Renal cortex interstitium (tissue), 11 donors: ENCODE measurements at regions not wholly inside any gene's neighbourhood (a gene's known extent, or its start where the extent isn't known, plus 50 kb on each side); places are given as distances from the start of the nearest gene placed in this dataset.
A peak's percentile ranks its signal among the peaks of the same experiment; 100 is the strongest.

Experiments
- DNase-seq, 11 donors: peaks; one replicate each; pipeline ENCODE4 v3.0.0-alpha.2; 2013; ENCODE audit warnings: low read depth in 9 of 11, low spot score in 4 of 11; ENCODE audit errors: extremely low read depth in 1 of 11

GRCh38 chr1:81554108-81554507 is 246.6 kb upstream of the ADGRL2 start:
- no peak for DNase-seq

- DNase-seq = no peak
Observed at GRCh38 chr1:81553503-81553902, 247.2 kb upstream of the ADGRL2 start.

GRCh38 chr1:81551946-81552345 is 248.8 kb upstream of the ADGRL2 start:
- no peak for DNase-seq

- no peak for DNase-seq
Observed at GRCh38 chr1:81550753-81551152, 250.0 kb upstream of the ADGRL2 start.

DNA sequence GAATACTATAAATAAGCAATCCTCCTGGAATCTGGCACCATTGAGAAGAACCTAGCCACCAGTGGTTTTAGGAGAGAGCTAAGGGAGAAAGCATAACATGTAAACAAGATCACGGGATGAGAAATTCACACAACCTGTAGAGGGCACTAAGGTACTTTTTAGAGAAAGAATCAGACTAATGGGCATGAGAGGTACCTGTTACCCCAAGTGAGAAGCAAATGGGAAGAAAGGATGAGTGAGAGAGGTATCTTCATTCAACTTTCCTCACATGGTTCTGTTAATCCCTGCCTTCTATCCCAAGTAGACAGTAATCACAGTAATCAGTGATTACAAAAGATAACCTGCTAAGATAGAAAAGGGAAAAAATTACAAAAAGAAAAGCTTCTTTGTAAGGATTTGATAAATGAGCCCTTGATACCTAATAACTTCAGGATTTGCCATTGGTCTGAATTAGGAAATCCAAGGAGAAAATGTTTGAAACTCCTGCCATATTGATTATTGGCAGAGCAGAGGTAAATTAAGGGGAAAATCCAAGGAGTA is 251.1 kb upstream of the ADGRL2 start:
- DNase-seq = peak in 1 of 11 donors; percentile 36

DNA sequence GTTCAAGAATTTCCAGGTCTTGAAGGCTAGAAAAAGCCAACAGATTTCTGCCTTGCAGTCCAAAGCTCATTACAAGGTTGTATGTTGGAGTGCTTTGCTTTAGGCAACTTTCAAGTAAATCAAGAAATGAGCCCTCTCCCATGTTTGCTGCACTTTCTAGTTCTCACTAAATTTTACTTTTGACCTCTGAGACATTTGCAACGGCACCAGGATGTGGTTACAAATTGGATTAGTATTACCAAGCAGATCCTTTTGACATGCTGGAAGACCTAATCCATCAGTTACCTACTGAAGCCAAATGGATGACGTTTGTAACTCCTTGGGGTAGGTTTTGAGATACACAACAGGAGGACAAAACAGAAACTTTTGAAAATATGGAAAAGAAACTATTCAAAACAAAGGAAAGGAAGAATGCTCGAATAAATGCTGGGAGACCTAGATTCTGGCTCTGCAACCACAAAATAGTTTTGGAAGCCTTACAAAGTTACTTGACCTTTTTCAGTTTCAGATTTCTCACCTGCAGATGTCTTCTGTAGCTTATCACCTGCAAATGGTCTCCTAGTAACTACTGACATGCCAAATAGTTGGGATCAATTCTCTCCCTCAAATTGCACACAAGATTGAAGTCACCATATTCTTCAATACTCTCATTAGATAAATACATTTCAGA is 251.7 kb upstream of the ADGRL2 start:
- DNase-seq = no peak

DNA sequence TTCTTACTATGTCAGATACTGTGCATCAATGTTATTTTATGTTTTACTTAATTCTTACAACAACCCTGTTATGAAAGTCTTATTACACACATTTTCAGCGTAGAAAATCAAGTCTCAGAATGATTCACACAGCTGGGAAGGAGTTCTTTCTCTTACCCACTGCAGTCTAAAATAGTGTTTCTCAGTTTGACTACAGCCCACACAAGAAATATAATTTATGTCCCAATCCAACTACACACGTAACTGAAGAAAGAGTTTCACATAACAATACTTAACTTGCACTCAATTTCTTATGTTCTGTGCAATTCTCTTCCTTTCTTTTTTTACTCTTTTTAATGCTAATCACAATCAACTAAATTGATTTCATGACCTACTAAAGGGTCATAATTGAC is 252.8 kb upstream of the ADGRL2 start:
- DNase-seq = no peak

DNA sequence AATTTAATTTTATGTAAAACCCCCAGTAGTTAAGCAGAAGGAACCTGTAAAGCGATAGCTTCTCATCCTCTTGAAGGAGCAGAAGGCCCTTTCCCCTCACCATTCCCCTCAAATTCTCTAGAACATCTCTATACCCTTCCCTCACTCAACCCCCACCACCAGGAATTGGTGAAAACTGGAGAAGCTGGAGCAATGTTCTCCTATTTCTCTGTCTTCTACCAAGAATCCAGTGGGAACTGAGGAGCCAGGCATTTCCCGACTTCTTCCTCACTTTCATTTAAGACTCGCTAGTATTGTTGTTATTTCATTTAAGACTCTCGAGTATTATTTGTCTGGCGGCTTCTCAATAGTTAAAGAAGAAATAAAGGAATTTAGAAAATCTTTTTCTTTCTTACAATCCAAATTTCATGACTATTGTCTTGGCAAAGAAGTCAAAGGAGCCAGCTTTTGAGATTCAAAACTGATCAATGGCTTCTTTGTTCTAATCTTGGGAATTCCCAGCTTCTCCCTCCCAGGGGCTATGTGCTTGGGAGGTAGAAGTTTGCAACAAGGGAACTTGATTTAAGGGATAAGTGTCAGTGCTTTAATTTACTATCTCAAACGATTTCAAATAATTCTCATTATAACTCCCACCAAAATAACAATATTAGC is 253.3 kb upstream of the ADGRL2 start:
- DNase-seq = no peak

DNA sequence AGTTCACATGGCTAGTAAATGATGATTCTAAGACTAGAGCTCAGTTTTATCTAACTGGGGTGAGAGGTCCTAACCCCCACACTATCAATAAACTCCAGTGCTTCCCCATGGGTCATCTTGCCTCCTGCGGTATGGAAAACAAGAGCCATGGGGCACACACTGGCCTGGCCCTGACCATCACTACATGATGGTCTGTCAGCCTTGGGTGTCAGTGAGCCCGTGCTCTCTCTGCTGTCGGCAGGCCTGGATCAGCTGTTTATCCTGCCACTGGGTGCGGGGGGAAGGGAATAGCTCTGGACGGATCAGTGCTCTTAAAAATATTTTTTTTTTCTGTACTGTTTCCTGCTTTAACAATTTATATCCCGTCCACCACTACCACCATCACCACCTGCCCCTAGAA is 255.0 kb upstream of the ADGRL2 start:
- no peak for DNase-seq

- DNase-seq = no peak
Observed at GRCh38 chr1:81543764-81544163, 257.0 kb upstream of the ADGRL2 start.

DNA sequence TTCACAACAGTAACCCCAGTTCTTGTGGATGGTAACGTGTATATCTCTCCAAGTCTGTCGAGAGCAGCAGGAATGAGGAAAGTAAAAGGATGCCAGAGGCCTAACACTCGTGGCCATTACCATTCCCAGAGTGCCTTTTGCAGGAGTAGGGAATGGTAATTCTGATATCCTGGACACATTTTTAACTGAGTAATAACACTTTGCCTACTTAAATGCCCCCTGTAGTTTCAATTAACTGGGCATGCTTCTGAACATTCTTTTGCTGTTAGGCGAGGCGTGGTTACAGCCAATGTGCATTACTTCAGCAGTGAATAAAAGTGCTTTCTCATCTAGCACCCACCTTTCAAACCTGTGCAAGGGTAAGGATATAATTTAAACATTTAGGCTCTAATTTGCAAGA is 258.5 kb upstream of the ADGRL2 start:
- no peak for DNase-seq

GRCh38 chr1:81540216-81540615 is 260.5 kb upstream of the ADGRL2 start:
- no peak for DNase-seq

DNA sequence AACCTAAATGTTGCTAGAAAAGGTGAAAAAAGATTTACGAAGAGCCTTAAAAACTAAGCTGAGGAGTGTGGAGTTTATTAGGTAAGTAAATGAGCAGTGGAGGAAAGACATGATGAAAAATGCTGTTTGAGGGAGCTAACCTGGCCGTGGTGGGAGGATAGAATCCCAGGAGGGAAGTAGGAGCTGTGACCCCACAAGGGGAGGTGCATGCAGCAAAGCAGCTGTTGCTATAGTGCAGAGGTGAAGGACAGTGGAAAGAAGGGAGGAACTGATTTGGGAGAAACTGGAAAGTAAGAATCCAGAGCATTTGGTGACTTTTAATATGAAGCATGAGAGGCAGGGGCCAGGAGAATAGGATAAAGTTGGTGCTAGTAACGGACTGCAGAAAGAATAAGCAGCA is 271.7 kb upstream of the ADGRL2 start:
- no peak for DNase-seq

DNA sequence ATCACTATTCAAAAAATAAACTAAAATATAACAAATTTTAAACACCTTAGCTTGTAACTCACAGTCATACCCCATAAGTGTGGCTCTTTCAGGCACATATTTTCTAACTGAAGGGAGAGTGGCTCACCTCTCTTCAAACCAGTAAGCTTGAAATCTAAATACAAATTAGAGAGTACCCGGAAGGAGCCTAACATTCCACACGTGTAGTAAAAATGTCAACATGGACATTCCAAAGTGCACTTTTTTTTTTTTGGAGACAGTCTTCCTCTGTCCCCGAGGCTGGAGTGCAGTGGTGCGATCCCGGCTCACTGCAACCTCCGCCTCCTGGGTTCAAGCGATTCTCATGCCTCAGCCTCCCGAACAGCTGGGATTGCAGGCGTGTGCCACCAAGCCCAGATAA is 275.6 kb upstream of the ADGRL2 start:
- DNase-seq = no peak

- no peak for DNase-seq
Observed at GRCh38 chr1:81519987-81520386, 280.7 kb upstream of the ADGRL2 start.

- DNase-seq = no peak
Observed at GRCh38 chr1:81517987-81518386, 282.7 kb upstream of the ADGRL2 start.

- no peak for DNase-seq
Observed at GRCh38 chr1:81513796-81514354, 286.9 kb upstream of the ADGRL2 start.

GRCh38 chr1:81512252-81513003 is 288.3 kb upstream of the ADGRL2 start:
- DNase-seq = no peak

DNA sequence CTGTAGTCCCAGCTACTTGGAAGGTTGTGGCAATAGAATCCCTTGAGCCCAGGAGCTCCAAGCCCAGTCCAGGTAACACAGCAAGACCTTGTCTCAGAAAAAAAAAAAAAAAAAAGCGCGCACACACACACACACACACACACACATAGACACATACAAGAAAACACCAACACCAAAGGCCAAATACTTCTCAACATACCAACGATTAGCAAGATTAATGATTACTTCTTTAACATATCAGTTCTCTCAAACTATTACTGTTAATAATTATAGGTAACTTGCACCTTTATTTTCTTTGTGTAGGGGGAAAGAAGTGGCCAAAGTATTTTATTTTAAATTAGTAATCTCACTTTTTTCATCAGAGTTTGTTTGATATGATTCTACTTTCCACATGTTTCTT is 289.5 kb upstream of the ADGRL2 start:
- DNase-seq = no peak

GRCh38 chr1:81510701-81511100 is 290.0 kb upstream of the ADGRL2 start:
- DNase-seq = no peak
